ENCODE measurements at regions not wholly inside any gene's neighbourhood (a gene's known extent, or its start where the extent isn't known, plus 50 kb on each side); places are given as distances from the start of the nearest gene placed in this dataset.

GRCh38 chr12:118635276-118635675 is 258.9 kb downstream of the SUDS3 start:
- Histone ChIP-seq H3K9me2 (ENCODE audit: insufficient read depth, low read length) (no peaks in the 10 kb centered on the region), H3K9ac (ENCODE audit: low read length) (no peak overlapping the region), H3K4me2 (ENCODE audit: low read length) (no peak overlapping the region), H3K27ac (ENCODE audit: low read length) (no peak overlapping the region), H2AFZ (ENCODE audit: low read depth, low read length) (no peak overlapping the region), H3K36me3 (ENCODE audit: insufficient read depth, low read length) (no peaks in the 10 kb centered on the region), H3K27me3 (ENCODE audit: insufficient read depth, low read depth, low read length) (no peaks in the 10 kb centered on the region), H4K20me1 (ENCODE audit: insufficient read depth) (no peaks in the 10 kb centered on the region), H3F3A (ENCODE audit: insufficient read depth, low read length, poor library complexity, severe bottlenecking) (no peaks in the 10 kb centered on the region), H3K4me3 (ENCODE audit: low read length) (no peak overlapping the region), H3K79me2 (replicated peaks; ENCODE audit: insufficient read depth, low read length) (no peaks in the 10 kb centered on the region), H3K9me3 (ENCODE audit: low read length) (no peaks in the 10 kb centered on the region)
- TF ChIP-seq TAF1 (IDR thresholded peaks at IDR 0.05; ENCODE audit: low read depth) (no peak), SMC3 (conservative IDR thresholded peaks at IDR 0.05; ENCODE audit: poor library complexity) (no peak), RAD21 (conservative IDR thresholded peaks at IDR 0.05) (no peak), EZH2 (IDR thresholded peaks at IDR 0.05; ENCODE audit: borderline replicate concordance, insufficient read depth, low read length, poor library complexity, severe bottlenecking) (no peak), POLR2AphosphoS5 (IDR thresholded peaks at IDR 0.05) (no peak), MXI1 (conservative IDR thresholded peaks at IDR 0.05; ENCODE audit: poor library complexity, severe bottlenecking) (no peak), EP300 (conservative IDR thresholded peaks at IDR 0.05; ENCODE audit: poor library complexity, severe bottlenecking) (no peak)
- TF ChIP-seq, protein P1, sequence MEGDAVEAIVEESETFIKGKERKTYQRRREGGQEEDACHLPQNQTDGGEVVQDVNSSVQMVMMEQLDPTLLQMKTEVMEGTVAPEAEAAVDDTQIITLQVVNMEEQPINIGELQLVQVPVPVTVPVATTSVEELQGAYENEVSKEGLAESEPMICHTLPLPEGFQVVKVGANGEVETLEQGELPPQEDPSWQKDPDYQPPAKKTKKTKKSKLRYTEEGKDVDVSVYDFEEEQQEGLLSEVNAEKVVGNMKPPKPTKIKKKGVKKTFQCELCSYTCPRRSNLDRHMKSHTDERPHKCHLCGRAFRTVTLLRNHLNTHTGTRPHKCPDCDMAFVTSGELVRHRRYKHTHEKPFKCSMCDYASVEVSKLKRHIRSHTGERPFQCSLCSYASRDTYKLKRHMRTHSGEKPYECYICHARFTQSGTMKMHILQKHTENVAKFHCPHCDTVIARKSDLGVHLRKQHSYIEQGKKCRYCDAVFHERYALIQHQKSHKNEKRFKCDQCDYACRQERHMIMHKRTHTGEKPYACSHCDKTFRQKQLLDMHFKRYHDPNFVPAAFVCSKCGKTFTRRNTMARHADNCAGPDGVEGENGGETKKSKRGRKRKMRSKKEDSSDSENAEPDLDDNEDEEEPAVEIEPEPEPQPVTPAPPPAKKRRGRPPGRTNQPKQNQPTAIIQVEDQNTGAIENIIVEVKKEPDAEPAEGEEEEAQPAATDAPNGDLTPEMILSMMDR (IDR thresholded peaks at IDR 0.05; ENCODE audit: poor library complexity, severe bottlenecking) = no peak
- TF ChIP-seq, protein P2, sequence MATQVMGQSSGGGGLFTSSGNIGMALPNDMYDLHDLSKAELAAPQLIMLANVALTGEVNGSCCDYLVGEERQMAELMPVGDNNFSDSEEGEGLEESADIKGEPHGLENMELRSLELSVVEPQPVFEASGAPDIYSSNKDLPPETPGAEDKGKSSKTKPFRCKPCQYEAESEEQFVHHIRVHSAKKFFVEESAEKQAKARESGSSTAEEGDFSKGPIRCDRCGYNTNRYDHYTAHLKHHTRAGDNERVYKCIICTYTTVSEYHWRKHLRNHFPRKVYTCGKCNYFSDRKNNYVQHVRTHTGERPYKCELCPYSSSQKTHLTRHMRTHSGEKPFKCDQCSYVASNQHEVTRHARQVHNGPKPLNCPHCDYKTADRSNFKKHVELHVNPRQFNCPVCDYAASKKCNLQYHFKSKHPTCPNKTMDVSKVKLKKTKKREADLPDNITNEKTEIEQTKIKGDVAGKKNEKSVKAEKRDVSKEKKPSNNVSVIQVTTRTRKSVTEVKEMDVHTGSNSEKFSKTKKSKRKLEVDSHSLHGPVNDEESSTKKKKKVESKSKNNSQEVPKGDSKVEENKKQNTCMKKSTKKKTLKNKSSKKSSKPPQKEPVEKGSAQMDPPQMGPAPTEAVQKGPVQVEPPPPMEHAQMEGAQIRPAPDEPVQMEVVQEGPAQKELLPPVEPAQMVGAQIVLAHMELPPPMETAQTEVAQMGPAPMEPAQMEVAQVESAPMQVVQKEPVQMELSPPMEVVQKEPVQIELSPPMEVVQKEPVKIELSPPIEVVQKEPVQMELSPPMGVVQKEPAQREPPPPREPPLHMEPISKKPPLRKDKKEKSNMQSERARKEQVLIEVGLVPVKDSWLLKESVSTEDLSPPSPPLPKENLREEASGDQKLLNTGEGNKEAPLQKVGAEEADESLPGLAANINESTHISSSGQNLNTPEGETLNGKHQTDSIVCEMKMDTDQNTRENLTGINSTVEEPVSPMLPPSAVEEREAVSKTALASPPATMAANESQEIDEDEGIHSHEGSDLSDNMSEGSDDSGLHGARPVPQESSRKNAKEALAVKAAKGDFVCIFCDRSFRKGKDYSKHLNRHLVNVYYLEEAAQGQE (IDR thresholded peaks at IDR 0.05; ENCODE audit: borderline replicate concordance) = no peak

GRCh38 chr12:118637767-118638370 is 261.5 kb downstream of the SUDS3 start:
- no peak overlapping the region for H3K4me3 ChIP-seq (ENCODE audit: low read length)
- H3K9me3 ChIP-seq (ENCODE audit: low read length) = no peaks in the 10 kb centered on the region
- H3K9me2 ChIP-seq (ENCODE audit: insufficient read depth, low read length) = no peaks in the 10 kb centered on the region
- no peaks in the 10 kb centered on the region for H4K20me1 ChIP-seq (ENCODE audit: insufficient read depth)
- TF ChIP-seq, protein P2 (IDR thresholded peaks at IDR 0.05; ENCODE audit: borderline replicate concordance) = no peak
- TF ChIP-seq RAD21 (conservative IDR thresholded peaks at IDR 0.05) = no peak
- no peak for TF ChIP-seq TAF1 (IDR thresholded peaks at IDR 0.05; ENCODE audit: low read depth)
- no peak for TF ChIP-seq MXI1 (conservative IDR thresholded peaks at IDR 0.05; ENCODE audit: poor library complexity, severe bottlenecking)
- TF ChIP-seq, protein P1 (IDR thresholded peaks at IDR 0.05; ENCODE audit: poor library complexity, severe bottlenecking) = no peak
- TF ChIP-seq EZH2 (IDR thresholded peaks at IDR 0.05; ENCODE audit: borderline replicate concordance, insufficient read depth, low read length, poor library complexity, severe bottlenecking) = no peak
- TF ChIP-seq POLR2AphosphoS5 (IDR thresholded peaks at IDR 0.05) = no peak
- no peak for TF ChIP-seq EP300 (conservative IDR thresholded peaks at IDR 0.05; ENCODE audit: poor library complexity, severe bottlenecking)
- no peak for TF ChIP-seq SMC3 (conservative IDR thresholded peaks at IDR 0.05; ENCODE audit: poor library complexity)
- H3K27me3 ChIP-seq (ENCODE audit: insufficient read depth, low read depth, low read length) = no peaks in the 10 kb centered on the region
- no peak overlapping the region for H3K9ac ChIP-seq (ENCODE audit: low read length)
- no peaks in the 10 kb centered on the region for H3K36me3 ChIP-seq (ENCODE audit: insufficient read depth, low read length)
- H3K79me2 ChIP-seq (replicated peaks; ENCODE audit: insufficient read depth, low read length) = no peaks in the 10 kb centered on the region
- no peak overlapping the region for H3K27ac ChIP-seq (ENCODE audit: low read length)
- no peaks in the 10 kb centered on the region for H3F3A ChIP-seq (ENCODE audit: insufficient read depth, low read length, poor library complexity, severe bottlenecking)
- H2AFZ ChIP-seq (ENCODE audit: low read depth, low read length) = no peak overlapping the region
- no peak overlapping the region for H3K4me2 ChIP-seq (ENCODE audit: low read length)
